ENCODE measurements at regions not wholly inside any gene's neighbourhood (a gene's known extent, or its start where the extent isn't known, plus 50 kb on each side); places are given as distances from the start of the nearest gene placed in this dataset.

DNA sequence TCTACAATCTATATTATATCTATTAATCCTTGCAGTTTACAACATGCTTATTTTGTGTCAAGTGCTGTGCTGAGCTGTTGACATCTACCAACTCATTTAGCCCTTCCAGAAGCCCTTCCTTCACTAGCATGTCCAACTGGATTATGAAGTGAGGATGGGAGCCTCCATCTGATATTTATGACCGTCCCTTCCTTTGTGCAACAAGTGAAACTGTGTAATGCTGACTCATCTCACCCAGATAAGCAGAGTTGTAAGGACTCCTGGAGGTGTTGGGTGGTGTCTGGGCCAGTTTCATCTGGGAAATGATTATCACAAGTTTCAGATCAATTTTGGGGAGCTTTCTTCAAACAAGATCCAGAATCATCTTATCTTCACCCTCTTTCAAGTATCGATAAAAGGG is 156.6 kb upstream of the ETAA1 start:
- peak; percentile 52 for DNase-seq (ENCODE audit: low read depth)

DNA sequence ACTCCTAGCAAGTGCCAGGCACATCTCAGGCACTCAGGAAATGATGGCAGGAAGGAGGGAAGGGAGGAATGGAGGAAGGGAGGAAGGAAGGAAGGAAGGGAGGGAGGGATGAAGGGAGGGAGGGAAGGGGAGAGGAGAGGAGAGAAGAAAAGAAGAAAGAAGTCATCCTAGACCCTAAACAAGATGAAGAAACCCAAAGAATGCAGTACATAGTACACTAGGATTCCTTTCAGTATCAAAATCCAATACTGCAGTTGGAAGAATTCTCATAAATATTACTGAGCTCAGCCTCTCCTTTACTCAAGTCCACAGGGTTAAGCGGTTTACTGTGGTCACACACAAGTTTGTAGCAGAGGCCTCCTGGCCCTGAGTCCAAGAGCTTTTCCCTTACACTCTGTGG is 155.7 kb upstream of the ETAA1 start:
- DNase-seq (ENCODE audit: low read depth) = peak; percentile 35

DNA sequence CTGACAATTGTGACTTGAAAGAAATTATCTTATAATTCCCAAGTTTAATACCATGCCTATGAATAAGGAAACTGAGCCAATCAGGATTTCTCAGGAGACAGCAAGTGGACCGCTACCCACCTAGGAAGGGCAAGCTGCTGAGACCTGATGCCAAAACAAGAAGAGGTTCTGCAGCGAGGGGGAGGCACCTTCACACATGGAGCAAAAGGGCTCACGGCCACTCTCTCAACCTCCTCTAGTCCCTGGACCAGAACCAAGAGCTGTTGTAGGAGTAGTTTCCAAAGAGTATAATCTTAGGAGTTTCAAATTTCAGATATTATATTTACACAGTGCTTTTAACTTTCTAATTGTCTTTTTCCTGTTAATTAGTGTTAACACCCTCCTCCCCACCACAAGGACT is 154.7 kb upstream of the ETAA1 start:
- DNase-seq (ENCODE audit: low read depth) = no peak

DNA sequence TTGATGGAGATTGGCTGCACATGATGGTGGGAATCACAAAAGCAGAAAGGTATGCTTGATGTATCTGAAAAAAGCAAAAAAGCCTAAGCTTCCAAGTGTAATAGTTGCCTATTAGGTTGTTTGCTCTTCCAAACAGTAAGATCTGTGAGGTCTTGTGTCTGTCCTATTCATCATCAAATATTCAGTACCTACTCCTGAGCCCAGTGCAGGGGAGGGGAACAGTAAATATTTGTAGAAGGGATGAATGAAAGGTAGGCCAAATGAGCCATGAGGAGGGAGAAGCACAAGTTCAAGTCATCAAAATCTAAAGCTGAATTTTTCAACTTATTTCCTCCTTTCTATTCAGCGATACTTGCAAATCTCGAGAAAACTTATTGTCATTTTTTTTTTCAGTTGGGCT is 153.2 kb upstream of the ETAA1 start:
- no peak for DNase-seq (ENCODE audit: low read depth)

DNA sequence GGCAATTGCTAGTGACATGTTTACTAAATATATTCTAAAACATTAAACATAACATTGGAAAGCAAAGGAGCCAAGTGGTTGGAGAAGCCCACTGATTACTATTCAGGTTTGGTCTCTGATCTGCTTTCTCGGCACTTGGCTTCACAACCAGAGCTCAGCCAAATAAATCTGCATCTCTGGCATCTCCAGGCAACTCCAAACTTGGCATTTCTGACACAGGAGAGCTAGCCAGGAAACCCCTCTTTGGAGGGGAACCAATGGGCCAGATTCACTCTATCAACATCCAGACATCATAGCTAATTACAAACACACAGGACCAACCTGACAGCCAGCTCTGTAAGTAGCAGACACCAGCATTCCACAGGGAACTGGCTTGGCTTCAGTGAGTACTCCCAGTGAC is 150.3 kb upstream of the ETAA1 start:
- no peak for DNase-seq (ENCODE audit: low read depth)

DNA sequence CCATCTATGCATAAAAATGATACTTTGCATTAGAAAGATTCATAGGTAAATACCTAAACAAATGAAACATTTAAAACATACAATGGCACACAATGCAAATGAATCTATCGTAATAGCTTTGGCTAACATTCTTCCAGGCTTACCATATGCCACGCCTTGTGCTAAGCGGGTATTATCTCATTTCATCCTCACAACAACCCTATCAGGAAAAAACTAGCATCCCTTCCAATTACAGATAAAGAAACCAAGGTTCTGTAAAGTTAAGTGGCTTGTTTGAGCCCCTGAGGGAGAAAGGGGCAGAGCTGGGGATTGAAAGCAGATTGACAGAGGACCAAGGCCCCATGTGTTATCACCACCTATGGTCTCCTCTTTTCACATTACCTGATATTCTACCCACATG is 145.4 kb upstream of the ETAA1 start:
- no peak for DNase-seq (ENCODE audit: low read depth)

DNA sequence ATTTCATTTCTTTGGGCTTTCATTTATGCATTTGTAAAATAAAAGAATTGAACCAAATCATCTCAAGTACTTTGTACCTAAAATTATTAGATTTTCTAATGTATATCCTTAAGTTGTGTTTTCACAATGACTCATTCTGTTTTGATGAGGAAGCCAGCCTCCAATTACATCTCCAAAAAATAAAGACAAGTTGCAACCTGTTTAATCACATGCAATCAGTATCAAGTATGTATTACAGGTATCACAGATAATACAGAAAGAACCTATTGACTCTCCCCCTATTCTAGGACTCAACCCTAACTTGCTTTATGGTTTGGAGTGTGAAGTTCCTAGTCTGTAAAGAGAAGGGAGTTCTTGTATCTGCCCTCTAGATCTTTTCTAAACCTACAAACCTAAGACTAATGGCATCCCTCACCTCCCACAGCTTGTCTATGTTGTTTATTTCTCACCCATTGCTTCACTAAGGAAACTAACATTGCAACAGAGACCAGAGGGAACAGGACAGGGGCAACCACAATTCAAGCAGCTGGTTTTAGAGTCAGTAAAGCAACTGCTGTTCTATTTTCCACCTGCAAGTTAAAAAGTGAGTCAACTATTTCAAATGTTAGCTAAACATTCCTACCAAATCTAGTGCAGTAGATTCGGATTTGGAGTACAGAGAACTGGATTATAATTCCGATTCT is 141.1 kb upstream of the ETAA1 start:
- peak; percentile 75 for DNase-seq (ENCODE audit: low read depth)

DNA sequence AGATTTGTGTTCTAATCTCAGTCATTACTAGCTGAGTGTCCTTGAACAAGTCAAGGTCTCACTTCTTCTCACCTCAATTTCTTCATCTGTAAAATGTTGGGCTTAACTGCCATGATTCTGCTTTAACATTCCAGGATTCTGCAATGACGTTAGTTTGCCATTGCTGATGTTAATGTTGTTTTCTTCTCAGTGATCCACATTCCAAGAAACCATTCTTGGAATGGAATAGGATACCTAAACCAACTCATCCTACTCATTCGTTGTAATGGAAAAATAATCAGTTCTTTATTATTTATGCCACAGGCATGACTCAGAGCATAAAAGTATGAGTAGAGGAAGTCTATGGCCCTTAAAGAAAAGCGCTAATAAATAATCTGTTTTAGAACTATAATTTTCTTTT is 140.2 kb upstream of the ETAA1 start:
- DNase-seq (ENCODE audit: low read depth) = peak; percentile 93

DNA sequence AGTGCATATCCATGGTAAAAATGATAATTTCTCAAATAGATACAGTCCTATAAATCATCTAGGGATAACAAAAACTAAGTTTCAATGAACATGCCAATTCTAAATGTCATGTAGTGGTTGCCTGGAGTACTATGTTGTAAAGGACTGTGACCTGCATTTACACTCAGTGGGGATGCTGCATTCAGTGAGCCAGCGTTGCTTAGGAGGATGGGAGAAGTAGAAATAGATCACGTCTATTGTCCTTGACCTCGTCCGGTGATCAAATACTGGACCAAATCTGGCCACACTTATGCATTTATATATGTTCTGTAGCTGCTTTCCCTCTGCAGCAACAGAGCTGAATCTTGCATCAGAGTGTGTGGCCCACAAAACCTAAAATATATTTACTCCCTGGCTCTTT is 139.0 kb upstream of the ETAA1 start:
- DNase-seq (ENCODE audit: low read depth) = no peak

DNA sequence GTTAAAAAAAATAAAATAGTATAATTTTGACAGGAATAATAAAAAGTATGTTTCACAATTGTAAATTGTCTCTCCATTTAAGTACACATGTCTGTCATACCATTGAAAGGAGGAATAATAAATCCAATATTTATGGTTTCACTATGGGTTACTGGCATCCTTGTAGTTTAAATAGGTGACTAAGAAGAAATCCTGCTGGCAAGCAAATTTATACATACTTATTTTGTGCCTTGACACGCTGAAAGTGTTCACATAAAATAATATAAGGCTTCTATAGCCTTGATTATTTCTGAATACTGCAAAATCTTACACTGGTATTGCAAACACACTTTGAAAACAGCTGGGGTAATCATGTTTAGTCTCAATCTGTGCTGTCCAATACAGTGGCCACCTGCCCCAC is 138.3 kb upstream of the ETAA1 start:
- DNase-seq (ENCODE audit: low read depth) = peak; percentile 29

DNA sequence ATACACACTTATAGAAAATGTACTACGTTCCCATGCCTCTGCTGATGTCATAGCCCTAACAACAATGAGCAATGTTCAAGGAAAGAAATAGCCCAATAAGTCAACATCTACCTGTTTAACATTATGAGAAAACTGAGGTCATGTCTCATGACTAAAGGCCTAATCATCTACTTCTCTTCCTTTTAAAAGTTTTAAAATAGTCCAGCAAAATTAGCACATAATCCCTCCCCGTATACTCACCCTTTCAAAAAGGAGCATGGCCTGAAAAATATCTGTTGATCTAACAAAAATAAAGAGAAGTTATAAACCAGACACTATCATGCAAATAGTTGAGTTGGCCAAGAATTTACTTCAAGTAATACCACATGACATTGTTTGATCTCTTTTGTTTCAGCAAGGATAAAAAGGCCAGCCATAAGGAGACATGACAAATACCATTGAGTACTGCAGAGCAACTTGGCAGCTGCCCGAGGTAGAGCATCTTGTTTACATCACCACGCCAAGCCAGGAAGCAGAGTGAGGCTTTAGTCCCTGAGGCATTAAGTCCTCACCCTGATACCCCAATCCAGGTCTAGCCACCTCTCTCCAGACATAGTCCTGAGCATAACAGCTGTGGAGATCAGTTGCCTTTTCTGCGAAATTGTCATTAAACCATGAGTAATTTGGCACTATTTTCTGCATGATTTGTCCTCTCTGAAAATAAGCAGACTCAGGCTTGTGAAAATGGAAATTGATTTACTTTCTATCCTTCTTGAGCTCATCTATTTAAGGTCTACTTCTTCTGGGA is 137.4 kb upstream of the ETAA1 start:
- peak; percentile 97 for DNase-seq (ENCODE audit: low read depth)

DNA sequence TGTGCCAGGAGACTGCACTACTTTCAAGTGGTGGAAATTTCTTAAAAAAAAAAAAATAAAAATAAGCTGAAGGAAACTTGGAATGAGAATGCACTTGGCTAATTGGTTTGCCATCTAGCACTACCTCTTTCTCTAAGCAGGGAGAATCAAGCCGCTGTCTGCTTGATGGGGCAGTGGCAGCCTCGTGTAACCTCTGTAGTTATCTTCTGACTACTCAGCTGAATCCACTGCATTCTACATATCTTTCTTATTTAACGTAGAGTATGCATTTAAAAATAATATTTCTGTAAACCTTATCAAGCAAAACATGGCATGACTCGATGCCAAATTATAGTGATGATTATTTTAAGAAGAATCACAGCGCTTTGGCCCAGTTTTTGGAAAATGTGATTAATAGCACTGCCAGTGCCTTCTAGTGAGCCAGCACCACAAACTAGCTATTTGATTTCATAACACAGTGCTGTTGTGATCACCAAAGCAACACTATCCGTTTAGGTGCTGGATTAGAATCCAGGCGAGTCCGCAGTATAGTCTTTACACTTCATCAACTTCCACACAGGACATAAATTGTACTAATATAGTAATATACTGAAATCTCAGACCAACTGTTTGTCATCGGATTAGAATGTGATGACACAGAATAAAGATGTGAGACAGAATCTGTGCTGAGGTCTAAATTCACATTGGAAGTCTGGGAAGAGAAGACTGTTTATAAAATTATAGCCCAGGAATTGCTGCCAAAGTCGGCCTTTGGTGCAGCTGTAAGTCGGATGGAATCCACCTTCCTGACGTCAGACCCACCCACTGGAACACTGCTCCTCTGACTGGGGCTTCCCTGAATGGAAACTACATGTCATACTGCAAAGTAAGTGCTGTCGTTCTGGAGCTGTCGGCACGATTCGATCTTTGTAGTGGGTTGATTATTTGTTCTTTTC is 136.5 kb upstream of the ETAA1 start:
- peak; percentile 100 for DNase-seq (ENCODE audit: low read depth)

DNA sequence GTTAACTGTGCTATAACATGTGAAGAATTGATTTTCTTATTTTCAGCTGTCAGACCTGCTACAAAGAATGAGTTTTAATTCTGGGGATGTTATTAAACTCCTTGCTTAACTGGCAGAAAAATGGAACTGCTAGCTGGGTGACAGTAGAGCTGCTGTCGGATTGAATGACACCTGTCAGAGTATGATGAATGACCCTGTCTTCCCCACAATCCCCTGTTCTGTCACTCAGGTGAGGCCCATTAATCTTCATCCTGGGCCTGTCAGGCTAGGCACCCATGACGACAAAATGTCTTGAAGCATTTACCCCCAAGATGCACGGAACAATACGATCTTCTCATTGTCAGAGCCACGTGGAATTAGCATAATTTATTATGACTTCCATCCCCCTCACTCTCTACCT is 129.9 kb upstream of the ETAA1 start:
- no peak for DNase-seq (ENCODE audit: low read depth)

DNA sequence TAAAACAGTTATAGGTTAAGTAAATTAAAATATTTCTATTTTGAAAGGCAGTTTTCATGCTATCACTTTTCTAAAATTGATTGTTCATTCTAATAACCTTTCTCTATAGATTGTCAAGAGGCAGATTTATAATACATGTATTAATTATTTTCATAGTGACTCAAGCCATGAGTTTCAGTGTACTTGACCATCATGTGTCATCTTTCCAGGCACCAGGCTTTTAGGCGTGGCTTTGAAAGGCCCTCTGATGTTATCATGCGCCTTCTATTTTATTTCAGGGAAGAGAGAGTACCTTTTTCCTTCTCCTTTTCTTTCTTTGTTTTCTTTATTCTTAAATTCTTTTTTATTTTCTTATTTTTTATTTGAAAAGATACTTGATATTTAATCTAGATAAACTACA is 128.3 kb upstream of the ETAA1 start:
- DNase-seq (ENCODE audit: low read depth) = peak; percentile 79

DNA sequence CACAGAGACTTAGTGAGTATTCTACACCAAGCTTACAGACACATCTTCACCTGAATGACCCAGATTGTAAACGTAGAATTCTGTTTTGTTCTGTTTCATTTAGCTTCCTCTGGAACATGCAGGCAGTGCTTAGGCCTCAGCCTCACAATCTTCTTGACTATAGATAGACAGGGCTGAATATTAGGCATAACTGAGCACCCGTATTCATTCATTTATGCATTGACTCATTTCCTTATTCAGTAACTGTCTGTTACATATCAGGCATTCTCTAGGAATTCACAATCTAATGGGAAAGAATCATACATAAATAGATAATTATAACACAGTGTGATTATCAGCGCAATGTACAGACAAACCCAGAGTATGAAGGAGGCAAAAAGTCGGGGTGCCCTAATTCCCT is 124.9 kb upstream of the ETAA1 start:
- DNase-seq (ENCODE audit: low read depth) = peak; percentile 71

DNA sequence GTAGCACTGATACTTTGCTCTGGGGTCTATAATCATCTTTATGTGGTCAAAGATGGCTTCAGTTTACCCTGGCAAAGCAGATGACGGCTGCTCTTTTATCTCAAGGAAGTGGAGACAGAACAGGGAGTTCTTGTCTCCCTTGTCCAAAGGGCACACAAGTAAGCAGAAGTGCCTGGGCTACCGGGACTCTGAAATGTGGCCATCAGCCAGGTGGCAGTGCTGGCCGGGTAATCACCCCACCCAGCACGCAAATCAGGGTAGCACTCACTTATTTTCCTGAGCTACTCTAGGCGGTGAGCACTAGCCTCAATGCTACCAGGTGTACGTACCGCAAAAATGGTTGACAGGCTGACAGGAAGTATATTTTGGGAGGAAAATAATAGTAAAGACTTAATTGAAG is 119.7 kb upstream of the ETAA1 start:
- no peak for DNase-seq (ENCODE audit: low read depth)

DNA sequence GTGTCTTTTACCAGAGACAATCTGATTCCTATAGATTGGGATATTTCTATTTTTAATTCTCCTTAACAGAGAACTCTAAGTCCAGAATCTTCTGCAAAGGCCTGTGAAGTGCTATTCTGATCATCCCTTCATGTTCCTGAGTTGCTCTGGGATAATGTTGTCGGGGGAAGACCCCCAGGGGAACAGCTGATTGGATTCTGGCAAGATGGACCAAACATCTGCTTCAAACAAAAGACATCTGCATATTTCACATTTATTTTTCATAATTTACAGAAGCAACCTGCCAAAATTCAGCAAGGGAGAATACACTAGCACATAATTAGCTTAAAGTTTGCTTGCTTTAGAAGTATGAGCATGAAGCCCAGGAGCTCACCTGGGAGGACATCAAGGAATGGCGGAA is 116.0 kb upstream of the ETAA1 start:
- DNase-seq (ENCODE audit: low read depth) = no peak

DNA sequence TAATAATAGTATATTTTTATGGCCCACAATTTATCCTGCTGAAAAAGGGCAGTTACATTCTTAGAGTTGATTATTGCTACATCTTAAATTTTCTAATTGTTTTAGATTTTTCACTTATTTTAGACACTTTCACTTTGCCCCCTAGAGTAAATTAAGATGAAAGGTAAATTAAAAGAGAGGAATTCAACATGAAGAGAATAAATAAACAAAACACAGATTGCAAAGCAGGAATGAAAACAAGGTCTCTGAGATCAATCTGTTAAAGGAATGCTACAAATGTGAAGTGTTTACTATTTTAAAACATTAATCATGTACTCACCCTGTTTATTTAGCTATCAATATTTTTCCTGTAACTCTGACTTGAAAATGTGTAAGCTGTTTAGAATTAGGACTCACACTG is 113.5 kb upstream of the ETAA1 start:
- DNase-seq (ENCODE audit: low read depth) = peak; percentile 28

DNA sequence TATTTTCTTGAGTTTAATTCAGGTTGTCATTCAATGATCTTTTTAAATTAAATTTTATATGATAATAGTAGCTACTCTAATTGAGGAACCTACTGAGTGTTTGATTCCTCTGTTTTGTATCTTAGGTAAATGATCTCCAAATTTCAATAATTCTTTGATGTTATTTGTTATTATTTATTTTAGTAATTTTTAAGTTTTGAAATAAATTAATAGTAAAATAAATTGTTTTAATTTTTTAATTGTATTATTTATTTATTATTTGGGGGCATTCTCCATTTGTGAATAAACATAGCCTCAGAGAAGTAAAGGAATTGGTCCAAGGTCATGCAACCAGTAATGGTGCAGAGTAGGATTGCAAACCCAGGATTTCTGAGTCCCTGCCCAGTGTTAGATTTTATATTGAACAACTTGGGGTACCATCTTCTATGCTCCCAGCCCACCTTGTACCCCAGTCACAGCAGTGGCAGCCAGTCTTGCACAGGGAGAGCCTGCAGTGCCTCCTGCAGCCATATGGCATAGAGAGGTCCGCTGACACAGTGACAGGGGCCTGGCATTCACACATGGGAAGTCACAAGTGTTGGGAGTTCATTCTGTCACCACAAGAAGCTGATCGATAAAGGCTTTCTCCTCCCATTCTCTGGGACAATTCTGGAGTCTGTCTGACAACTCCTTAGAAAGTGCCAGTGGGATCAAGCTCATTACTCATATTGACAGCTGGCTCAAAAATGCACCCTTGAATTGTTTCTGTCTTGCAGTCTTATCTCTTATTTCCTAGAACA is 110.0 kb upstream of the ETAA1 start:
- DNase-seq (ENCODE audit: low read depth) = no peak

DNA sequence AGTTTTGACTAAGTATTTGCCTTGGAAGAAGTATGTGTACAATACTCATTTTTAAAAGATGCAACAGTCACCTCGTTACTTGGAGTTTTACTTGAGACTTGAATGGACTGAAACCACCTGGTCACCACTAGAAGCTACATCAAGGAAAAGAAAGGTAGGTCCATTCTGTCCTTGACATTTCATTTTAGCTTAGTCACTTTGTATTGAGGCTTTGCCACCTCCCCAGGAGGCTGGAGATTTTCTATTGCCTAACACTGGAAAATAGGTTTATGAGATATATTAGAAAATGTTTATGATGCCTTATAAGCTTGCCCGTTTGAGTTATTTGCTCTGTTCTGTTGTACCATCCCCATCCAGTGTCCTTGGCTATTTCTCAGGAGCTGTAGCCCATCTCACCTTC is 107.9 kb upstream of the ETAA1 start:
- no peak for DNase-seq (ENCODE audit: low read depth)

DNA sequence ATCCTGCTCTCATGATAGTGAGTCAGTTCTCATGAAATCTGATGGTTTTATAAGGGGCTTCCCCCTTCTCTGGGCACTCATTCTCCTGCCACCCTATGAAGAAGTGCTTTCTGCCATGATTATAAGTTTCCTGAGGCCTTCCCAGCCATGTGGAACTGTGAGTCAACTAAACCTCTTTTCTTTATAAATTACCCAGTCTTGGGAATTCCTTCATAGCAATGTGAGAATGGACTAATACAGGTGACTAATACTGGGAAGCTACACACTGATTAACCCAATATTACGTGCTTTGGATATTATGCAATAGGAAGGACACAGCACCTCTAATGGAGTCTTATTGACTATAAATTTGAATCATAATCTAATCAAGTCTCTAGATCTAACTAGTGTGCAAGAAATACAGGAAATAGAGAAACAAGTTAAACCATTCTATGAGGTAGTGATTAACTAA is 107.2 kb upstream of the ETAA1 start:
- DNase-seq (ENCODE audit: low read depth) = peak; percentile 85

Data from EH (cell line).